SK-N-SH (cell line): ENCODE measurements at regions not wholly inside any gene's neighbourhood (a gene's known extent, or its start where the extent isn't known, plus 50 kb on each side); places are given as distances from the start of the nearest gene placed in this dataset.

Experiments used
- CTCF ChIP-seq: fragments of 200-600 bp; sonication (generic); IDR thresholded peaks from 2 replicates; pipeline ENCODE4 v1.6.1; 2017; ENCODE audit warnings: antibody characterized with exemption, mild to moderate bottlenecking, moderate library complexity
- NFIC ChIP-seq: IDR thresholded peaks from 2 replicates; pipeline ENCODE4 v1.4.0; 2012; ENCODE audit warnings: borderline replicate concordance
- NRF1 ChIP-seq: IDR thresholded peaks from 2 replicates; pipeline ENCODE4 v1.6.1; 2012; ENCODE audit warnings: low read depth, mild to moderate bottlenecking, low read length

- TF ChIP-seq NFIC (no peak), CTCF (no peak), NRF1 (no peak)
These were observed 294.4 kb downstream of the NPIPA8 start for GRCh38 chr16:18041864-18042834.
